ENCODE measurements at regions not wholly inside any gene's neighbourhood (a gene's known extent, or its start where the extent isn't known, plus 50 kb on each side); places are given as distances from the start of the nearest gene placed in this dataset.

GRCh38 chr7:109125001-109125400 is 555.3 kb downstream of the DNAJB9 start:
- Histone ChIP-seq H3K4me3 (ENCODE audit: low read depth, low read length) (no peak overlapping the region), H3K27me3 (ENCODE audit: control insufficient read depth, insufficient read depth, low read length) (no peaks in the 10 kb centered on the region), H3K36me3 (ENCODE audit: control insufficient read depth, insufficient read depth, low read length) (no peaks in the 10 kb centered on the region)
- TF ChIP-seq CTCF (IDR thresholded peaks at IDR 0.05; ENCODE audit: insufficient read depth, low read length, severe bottlenecking): no peak
- DNase-seq (ENCODE audit: low read depth) (no peak), FAIRE-seq (no peak)

- DNase-seq (ENCODE audit: low read depth) (peak; percentile 5), FAIRE-seq (no peak)
- H3K36me3 ChIP-seq (ENCODE audit: control insufficient read depth, insufficient read depth, low read length): no peaks in the 10 kb centered on the region
- H3K27me3 ChIP-seq (ENCODE audit: control insufficient read depth, insufficient read depth, low read length): no peaks in the 10 kb centered on the region
- H3K4me3 ChIP-seq (ENCODE audit: low read depth, low read length): no peak overlapping the region
- TF ChIP-seq CTCF (IDR thresholded peaks at IDR 0.05; ENCODE audit: insufficient read depth, low read length, severe bottlenecking): no peak
Observed at GRCh38 chr7:109126404-109127050, 556.9 kb downstream of the DNAJB9 start.

- DNase-seq (ENCODE audit: low read depth): no peak
- no peak for FAIRE-seq
- TF ChIP-seq CTCF (IDR thresholded peaks at IDR 0.05; ENCODE audit: insufficient read depth, low read length, severe bottlenecking): no peak
- no peak overlapping the region for H3K4me3 ChIP-seq (ENCODE audit: low read depth, low read length)
- H3K27me3 ChIP-seq (ENCODE audit: control insufficient read depth, insufficient read depth, low read length): no peaks in the 10 kb centered on the region
- H3K36me3 ChIP-seq (ENCODE audit: control insufficient read depth, insufficient read depth, low read length): no peaks in the 10 kb centered on the region
Observed at GRCh38 chr7:109127145-109127544, 557.5 kb downstream of the DNAJB9 start.

- no peak overlapping the region for H3K4me3 ChIP-seq (ENCODE audit: low read depth, low read length)
- FAIRE-seq (no peak), DNase-seq (ENCODE audit: low read depth) (no peak)
- TF ChIP-seq CTCF (IDR thresholded peaks at IDR 0.05; ENCODE audit: insufficient read depth, low read length, severe bottlenecking): no peak
- no peaks in the 10 kb centered on the region for H3K27me3 ChIP-seq (ENCODE audit: control insufficient read depth, insufficient read depth, low read length)
- H3K36me3 ChIP-seq (ENCODE audit: control insufficient read depth, insufficient read depth, low read length): no peaks in the 10 kb centered on the region
Observed at GRCh38 chr7:109131141-109131540, 561.5 kb downstream of the DNAJB9 start.

- TF ChIP-seq CTCF (IDR thresholded peaks at IDR 0.05; ENCODE audit: insufficient read depth, low read length, severe bottlenecking): no peak
- no peaks in the 10 kb centered on the region for H3K27me3 ChIP-seq (ENCODE audit: control insufficient read depth, insufficient read depth, low read length)
- no peak overlapping the region for H3K4me3 ChIP-seq (ENCODE audit: low read depth, low read length)
- FAIRE-seq (no peak), DNase-seq (ENCODE audit: low read depth) (peak; percentile 1)
- H3K36me3 ChIP-seq (ENCODE audit: control insufficient read depth, insufficient read depth, low read length): no peaks in the 10 kb centered on the region
Observed at GRCh38 chr7:109136893-109137292, 567.2 kb downstream of the DNAJB9 start.

GRCh38 chr7:109154748-109155147 is 585.1 kb downstream of the DNAJB9 start:
- FAIRE-seq: no peak
- no peak for TF ChIP-seq CTCF (IDR thresholded peaks at IDR 0.05; ENCODE audit: insufficient read depth, low read length, severe bottlenecking)
- H3K4me3 ChIP-seq (ENCODE audit: low read depth, low read length): no peak overlapping the region
- no peaks in the 10 kb centered on the region for H3K36me3 ChIP-seq (ENCODE audit: control insufficient read depth, insufficient read depth, low read length)
- no peak for DNase-seq (ENCODE audit: low read depth)
- H3K27me3 ChIP-seq (ENCODE audit: control insufficient read depth, insufficient read depth, low read length): no peaks in the 10 kb centered on the region

All from bronchial epithelial cell (primary cell).